Stomach smooth muscle (tissue), 2 donors: ENCODE measurements at regions not wholly inside any gene's neighbourhood (a gene's known extent, or its start where the extent isn't known, plus 50 kb on each side); places are given as distances from the start of the nearest gene placed in this dataset.

ENCODE experiments used
- H3K27ac ChIP-seq: one replicate; pipeline ENCODE4 v1.7.0; 2013; ENCODE audit warnings: mild to moderate bottlenecking, low read length, inconsistent platforms
- H3K27me3 ChIP-seq, 2 donors: one replicate each; pipeline ENCODE4 v1.7.0; 2013; ENCODE audit warnings: low read length in 2 of 2; ENCODE audit not compliant: insufficient read depth in 2 of 2, control insufficient read depth in 1 of 2
- H3K36me3 ChIP-seq, 2 donors: one replicate each; pipeline ENCODE4 v1.7.0; 2013; ENCODE audit warnings: low read length in 2 of 2; ENCODE audit not compliant: control insufficient read depth in 2 of 2, insufficient read depth in 2 of 2
- H3K4me1 ChIP-seq: one replicate; pipeline ENCODE4 v1.7.0; 2013; ENCODE audit warnings: low read length; ENCODE audit not compliant: control insufficient read depth, insufficient read depth
- H3K4me3 ChIP-seq, 2 donors: one replicate each; pipeline ENCODE4 v1.7.0; 2013; ENCODE audit warnings: low read length in 2 of 2
- H3K9ac ChIP-seq, 2 donors: one replicate each; pipeline ENCODE4 v1.7.0; 2013; ENCODE audit warnings: low read length in 2 of 2, mild to moderate bottlenecking in 1 of 2
- H3K9me3 ChIP-seq, 2 donors: one replicate each; pipeline ENCODE4 v1.7.0; 2013; ENCODE audit warnings: low read length in 2 of 2; ENCODE audit not compliant: control insufficient read depth in 2 of 2
- donor health status: healthy.
- donor health status: Pancreatic carcinoma.

DNA sequence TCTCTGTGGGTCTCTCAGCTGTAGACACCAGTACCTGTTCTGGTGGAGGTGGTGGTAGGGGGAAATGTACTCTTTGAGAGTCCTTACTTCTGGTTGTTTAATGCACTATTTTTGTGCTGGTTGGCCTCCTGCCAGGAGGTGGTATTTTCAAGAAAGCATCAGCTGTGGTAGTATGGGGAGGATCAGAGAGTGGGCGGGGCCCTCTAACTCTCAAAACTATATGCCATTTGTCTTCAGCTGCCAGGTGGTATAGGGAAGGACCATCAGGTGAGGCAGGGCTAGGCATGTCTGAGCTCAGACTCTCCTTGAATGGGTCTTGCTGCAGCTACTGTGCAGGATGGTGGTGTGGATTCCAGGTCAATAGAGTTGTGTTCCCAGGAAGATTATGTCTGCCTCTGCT is 1100.8 kb downstream of the CNTNAP5 start:
- H3K27me3 ChIP-seq, result no peaks in the 10 kb centered on the region
- H3K4me1 ChIP-seq, result no peaks in the 10 kb centered on the region
- no peaks in the 10 kb centered on the region for H3K9me3 ChIP-seq
- H3K27ac ChIP-seq, result no peak overlapping the region
- H3K4me3 ChIP-seq, result no peak overlapping the region
- no peak overlapping the region for H3K9ac ChIP-seq
- no peaks in the 10 kb centered on the region for H3K36me3 ChIP-seq

DNA sequence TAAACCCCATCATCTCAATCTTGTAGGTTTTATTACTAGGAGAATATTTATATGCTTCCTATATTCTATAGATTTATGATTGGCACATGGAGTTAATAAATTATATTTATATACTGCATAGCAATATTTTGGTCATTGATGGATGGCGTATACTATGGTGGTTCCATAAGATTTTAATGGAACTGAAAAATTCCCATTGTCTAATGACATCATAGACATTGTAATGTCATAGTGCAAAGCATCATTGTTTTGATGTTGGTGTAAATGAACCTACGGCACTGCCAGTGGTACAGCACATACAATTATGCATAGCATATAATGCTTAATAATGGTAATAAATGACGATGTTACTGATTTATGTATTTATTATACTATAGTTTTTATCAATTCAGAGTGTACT is 1135.9 kb downstream of the CNTNAP5 start:
- H3K9ac ChIP-seq, result no peak overlapping the region
- H3K9me3 ChIP-seq, result no peaks in the 10 kb centered on the region
- H3K4me3 ChIP-seq, result no peak overlapping the region
- H3K4me1 ChIP-seq, result no peaks in the 10 kb centered on the region
- no peak overlapping the region for H3K27ac ChIP-seq
- H3K27me3 ChIP-seq, result no peaks in the 10 kb centered on the region
- no peaks in the 10 kb centered on the region for H3K36me3 ChIP-seq

DNA sequence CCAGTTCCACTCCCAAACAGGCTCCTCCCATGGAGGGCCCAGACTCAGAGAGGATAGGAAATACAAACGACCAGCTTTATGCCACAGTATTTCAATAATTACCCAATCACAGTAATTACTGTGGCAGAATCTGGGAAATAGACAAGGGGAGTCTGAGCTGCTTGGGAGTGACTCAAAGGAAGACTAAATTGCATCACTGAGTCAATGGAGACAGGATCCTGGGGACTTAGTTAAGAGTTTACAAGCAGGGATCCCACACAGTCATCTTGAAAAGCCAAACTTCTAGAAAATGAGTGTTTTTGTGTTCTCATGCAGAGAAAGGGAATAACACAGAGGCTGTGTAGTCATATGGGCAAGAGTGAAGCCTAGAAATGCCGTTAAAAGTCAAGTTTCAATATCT is 1142.1 kb downstream of the CNTNAP5 start:
- H3K9ac ChIP-seq, result no peak overlapping the region
- H3K9me3 ChIP-seq, result no peaks in the 10 kb centered on the region
- no peaks in the 10 kb centered on the region for H3K4me1 ChIP-seq
- H3K36me3 ChIP-seq, result no peaks in the 10 kb centered on the region
- H3K27ac ChIP-seq, result no peak overlapping the region
- H3K27me3 ChIP-seq, result no peaks in the 10 kb centered on the region
- H3K4me3 ChIP-seq, result no peak overlapping the region

DNA sequence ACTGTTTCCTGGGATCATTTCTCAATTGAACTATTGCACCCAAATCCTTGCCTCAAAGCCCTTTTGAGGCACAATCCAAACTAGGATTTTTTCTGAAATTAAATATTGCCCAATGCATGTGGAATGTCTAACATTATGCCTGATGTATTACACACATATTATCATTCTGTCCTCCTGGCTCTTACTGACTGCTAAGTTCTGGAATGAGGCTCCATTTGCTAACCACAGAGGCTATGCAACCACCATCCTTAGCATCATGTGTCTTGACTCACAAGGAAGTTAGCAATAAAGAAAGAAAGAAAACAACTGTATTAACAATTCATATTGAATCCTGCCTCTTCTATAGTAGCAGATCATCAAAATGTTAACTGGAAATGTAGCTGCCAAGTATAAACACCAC is 1142.7 kb downstream of the CNTNAP5 start:
- H3K36me3 ChIP-seq, result no peaks in the 10 kb centered on the region
- no peak overlapping the region for H3K4me3 ChIP-seq
- H3K4me1 ChIP-seq, result no peaks in the 10 kb centered on the region
- H3K27ac ChIP-seq, result no peak overlapping the region
- no peak overlapping the region for H3K9ac ChIP-seq
- no peaks in the 10 kb centered on the region for H3K9me3 ChIP-seq
- H3K27me3 ChIP-seq, result no peaks in the 10 kb centered on the region

DNA sequence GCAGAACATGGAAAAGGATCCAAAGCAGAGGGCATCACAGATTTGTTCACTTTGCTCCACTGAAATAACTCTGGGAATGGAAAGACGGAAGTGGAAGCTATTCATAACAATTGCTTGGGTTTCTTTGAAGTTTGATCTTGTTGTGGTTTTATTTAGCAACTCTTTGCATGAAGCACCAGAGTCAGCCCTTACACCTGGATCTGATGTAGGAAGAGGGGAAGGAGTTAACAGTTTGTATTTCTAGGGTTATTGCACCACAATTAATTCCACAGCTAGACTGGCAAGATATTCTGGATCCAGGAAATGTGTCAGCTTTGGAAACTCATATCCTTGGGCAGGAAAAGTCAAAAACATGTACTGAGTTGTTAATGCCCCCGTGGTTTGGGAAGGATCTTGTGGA is 1143.4 kb downstream of the CNTNAP5 start:
- Histone ChIP-seq H3K27ac (no peak overlapping the region), H3K4me3 (no peak overlapping the region), H3K9me3 (no peaks in the 10 kb centered on the region), H3K36me3 (no peaks in the 10 kb centered on the region), H3K9ac (no peak overlapping the region), H3K27me3 (no peaks in the 10 kb centered on the region), H3K4me1 (no peaks in the 10 kb centered on the region)

DNA sequence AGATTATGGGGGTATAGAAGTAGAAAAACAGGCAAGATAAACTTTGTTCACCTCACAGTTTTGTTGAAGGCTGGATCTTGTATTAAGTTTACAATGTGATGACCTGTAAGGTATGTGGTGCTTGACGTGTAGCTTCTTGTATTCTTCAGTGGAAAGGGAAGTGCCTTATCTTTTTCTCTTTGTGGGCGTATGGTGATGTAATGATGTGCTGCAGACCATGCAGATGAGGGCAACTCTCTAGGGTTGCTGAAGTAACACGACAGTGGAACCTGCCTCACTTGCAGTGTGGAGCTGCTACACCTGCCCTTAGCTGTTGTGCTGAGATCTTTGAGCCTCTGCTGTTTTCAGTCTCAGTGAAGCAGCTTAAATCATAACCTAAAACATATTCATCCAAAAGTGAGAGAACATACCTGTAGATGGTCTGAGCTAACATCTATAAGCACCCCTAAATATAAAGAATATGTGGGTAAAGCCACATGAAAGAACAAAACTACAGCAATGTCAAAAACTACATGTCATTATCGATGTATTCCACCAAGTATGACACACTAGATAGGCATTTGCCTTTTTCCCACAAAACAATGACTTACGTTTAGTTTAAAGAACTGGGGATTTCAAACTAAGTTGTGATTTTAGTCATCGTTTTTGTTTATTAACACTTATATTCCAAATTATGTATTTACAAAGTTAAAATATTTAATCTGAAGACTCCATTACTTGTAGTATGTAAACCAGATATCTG is 1144.1 kb downstream of the CNTNAP5 start:
- Histone ChIP-seq H3K36me3 (no peaks in the 10 kb centered on the region), H3K4me3 (no peak overlapping the region), H3K9me3 (no peaks in the 10 kb centered on the region), H3K27ac (no peak overlapping the region), H3K27me3 (no peaks in the 10 kb centered on the region), H3K9ac (no peak overlapping the region), H3K4me1 (no peaks in the 10 kb centered on the region)

DNA sequence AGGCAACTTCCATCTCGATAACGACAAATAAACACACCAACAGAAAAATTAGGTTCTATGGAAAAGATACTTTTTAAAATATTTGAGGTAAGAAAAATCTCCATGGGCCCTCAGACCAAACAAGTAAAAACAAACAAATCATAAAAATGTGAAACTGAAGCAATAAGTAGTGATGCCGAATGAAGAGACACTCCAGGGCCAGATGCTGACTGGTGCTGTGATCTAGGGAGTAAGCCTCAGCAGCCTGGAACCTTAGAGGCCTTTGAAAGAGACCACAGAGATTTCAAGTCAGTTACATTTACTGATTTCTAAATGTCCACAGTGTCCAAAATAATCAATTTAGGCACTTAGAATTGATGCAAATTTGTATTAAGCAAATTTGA is 1144.7 kb downstream of the CNTNAP5 start:
- Histone ChIP-seq H3K9me3 (no peaks in the 10 kb centered on the region), H3K4me1 (no peaks in the 10 kb centered on the region), H3K9ac (no peak overlapping the region), H3K27me3 (no peaks in the 10 kb centered on the region), H3K27ac (no peak overlapping the region), H3K4me3 (no peak overlapping the region), H3K36me3 (no peaks in the 10 kb centered on the region)

DNA sequence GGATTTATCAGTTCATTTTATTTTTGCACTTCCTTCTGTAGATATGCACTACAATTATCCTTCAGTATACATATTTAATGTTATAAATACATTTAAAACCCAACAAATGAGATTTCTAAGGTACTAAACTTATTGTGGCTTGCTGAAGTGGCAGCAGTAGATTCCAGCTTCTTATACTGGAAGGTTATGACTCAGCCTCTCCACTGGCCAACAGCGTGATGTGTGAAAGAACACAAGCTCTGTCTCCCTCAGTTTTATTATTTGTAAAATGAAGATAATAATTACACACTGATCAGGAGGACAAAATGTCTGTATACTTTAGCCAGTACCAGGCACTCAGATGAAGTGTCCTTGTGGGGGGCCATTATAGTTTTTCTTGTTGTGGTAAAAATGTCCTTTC is 1147.1 kb downstream of the CNTNAP5 start:
- H3K4me1 ChIP-seq, result no peaks in the 10 kb centered on the region
- no peak overlapping the region for H3K4me3 ChIP-seq
- H3K27me3 ChIP-seq, result no peaks in the 10 kb centered on the region
- H3K27ac ChIP-seq, result no peak overlapping the region
- H3K36me3 ChIP-seq, result no peaks in the 10 kb centered on the region
- no peaks in the 10 kb centered on the region for H3K9me3 ChIP-seq
- no peak overlapping the region for H3K9ac ChIP-seq

DNA sequence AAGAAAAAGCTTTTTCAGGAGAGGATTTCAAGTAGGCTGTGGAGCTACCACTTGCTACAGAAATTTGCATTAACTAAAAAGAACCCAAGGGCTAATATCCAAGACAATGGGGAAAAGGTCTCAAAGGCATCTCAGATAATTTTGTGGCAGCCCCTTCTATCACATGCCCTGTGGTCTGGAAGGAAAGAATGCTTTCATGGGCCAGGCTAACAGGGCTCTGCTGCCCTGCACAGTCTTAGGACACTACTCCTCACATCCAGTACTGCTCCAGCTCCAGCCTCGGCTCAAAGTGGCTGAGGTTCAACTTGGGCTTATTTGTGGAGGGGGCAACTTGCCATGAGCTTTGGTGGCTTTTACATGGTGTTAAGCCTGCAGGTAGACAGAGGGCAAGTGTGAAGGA is 1150.3 kb downstream of the CNTNAP5 start:
- no peaks in the 10 kb centered on the region for H3K27me3 ChIP-seq
- no peaks in the 10 kb centered on the region for H3K36me3 ChIP-seq
- H3K9me3 ChIP-seq, result no peaks in the 10 kb centered on the region
- H3K27ac ChIP-seq, result no peak overlapping the region
- no peaks in the 10 kb centered on the region for H3K4me1 ChIP-seq
- H3K4me3 ChIP-seq, result no peak overlapping the region
- no peak overlapping the region for H3K9ac ChIP-seq

DNA sequence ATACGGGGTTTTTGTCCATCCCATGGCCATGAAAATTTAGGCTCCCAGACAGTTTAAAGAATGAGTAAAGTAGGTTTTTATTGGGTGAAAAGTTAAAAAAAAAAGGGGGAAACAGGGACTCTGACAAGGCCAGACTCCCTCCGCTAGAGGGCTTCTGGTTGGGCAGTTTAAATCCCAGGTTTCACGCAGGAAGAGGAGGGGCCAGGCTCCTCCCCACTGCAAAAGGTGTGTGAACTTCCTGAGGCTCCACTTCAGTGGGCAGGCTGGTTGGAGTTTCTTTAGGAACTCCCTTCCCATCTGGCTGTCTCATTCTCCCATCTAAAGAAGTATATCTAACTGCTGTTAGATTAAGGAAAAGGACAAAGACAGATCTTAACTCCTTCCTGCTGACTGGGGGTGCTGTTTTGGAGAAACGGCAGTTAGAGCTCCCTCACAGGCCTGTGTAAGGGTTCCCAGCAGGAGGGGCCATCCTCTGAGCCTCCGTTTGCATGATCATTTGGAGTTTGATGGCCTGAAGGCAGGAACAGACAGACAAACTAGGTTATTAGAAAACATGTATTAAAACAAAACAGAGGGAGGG is 1160.7 kb downstream of the CNTNAP5 start:
- no peak overlapping the region for H3K27ac ChIP-seq
- no peaks in the 10 kb centered on the region for H3K9me3 ChIP-seq
- no peak overlapping the region for H3K4me3 ChIP-seq
- H3K9ac ChIP-seq, result no peak overlapping the region
- H3K27me3 ChIP-seq, result no peaks in the 10 kb centered on the region
- no peaks in the 10 kb centered on the region for H3K4me1 ChIP-seq
- H3K36me3 ChIP-seq, result no peaks in the 10 kb centered on the region

DNA sequence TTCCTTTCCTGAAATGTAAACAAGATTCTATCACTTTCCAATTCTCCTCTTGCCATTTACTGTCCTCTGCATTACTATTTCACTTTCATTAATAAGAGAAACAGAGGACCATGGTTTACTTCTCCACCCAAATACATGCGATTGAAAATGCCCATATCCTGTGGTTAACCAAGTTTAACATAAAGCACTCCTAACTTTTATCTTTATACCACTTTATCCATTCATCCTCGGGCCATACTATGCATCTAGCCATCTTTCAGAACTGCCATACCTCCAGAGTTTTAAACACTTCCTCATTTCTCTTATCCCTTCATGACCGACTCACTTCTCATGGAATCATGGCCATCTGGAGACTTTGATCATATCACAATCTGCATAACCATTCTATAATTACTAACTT is 1182.3 kb downstream of the CNTNAP5 start:
- no peak overlapping the region for H3K9ac ChIP-seq
- no peaks in the 10 kb centered on the region for H3K27me3 ChIP-seq
- no peak overlapping the region for H3K27ac ChIP-seq
- H3K36me3 ChIP-seq, result no peaks in the 10 kb centered on the region
- no peaks in the 10 kb centered on the region for H3K4me1 ChIP-seq
- no peak overlapping the region for H3K4me3 ChIP-seq
- no peaks in the 10 kb centered on the region for H3K9me3 ChIP-seq
